H1 (cell line): ENCODE measurements at regions not wholly inside any gene's neighbourhood (a gene's known extent, or its start where the extent isn't known, plus 50 kb on each side); places are given as distances from the start of the nearest gene placed in this dataset.

Experiments used
- CTCF ChIA-PET: fragments of 300-600 bp; sonication (Branson Sonifier 250); formaldehyde crosslinking; loops from one replicate; lab custom pipeline; 2021; ENCODE audit not compliant: partially characterized antibody; lab: Charles Lee
- POLR2A ChIA-PET: fragments of 300-600 bp; sonication (Branson Sonifier 250); formaldehyde crosslinking; loops from one replicate; lab custom pipeline; 2021; ENCODE audit warnings: inconsistent platforms; ENCODE audit not compliant: partially characterized antibody; lab: Charles Lee
- DNase-seq, 2 experiments: peaks; one replicate each; pipeline versions ENCODE4 v3.0.0 to v3.0.0-alpha.2; 2010 to 2022; ENCODE audit warnings: low spot score in 2 of 2, low read depth in 1 of 2, mixed read lengths in 1 of 2
- FAIRE-seq: peaks from 2 replicates; lab custom pipeline; 2011; peaks lifted over from hg19 to GRCh38; lab: Jason Lieb, UNC
- H2AFZ ChIP-seq: 2 replicates; pipeline ENCODE4 v1.8.1; 2012; ENCODE audit warnings: low read length, inconsistent platforms
- H2AK5ac ChIP-seq: 2 replicates; pipeline ENCODE4 v1.6.1; 2013; ENCODE audit warnings: low read depth, low read length
- H2BK120ac ChIP-seq: replicated peaks from 2 replicates; pipeline ENCODE3; 2013; ENCODE audit warnings: low read depth, low read length, inconsistent platforms
- H2BK12ac ChIP-seq: 2 replicates; pipeline ENCODE4 v1.6.1; 2013; ENCODE audit warnings: low read depth, low read length
- H2BK15ac ChIP-seq: 2 replicates; pipeline ENCODE4 v1.6.1; 2013; ENCODE audit warnings: low read length
- H2BK20ac ChIP-seq: 2 replicates; pipeline ENCODE4 v1.6.1; 2013; ENCODE audit warnings: low read length
- H2BK5ac ChIP-seq: 2 replicates; pipeline ENCODE4 v1.6.1; 2013; ENCODE audit warnings: low read depth, low read length
- H3K14ac ChIP-seq: 2 replicates; pipeline ENCODE4 v1.6.1; 2013; ENCODE audit warnings: inconsistent platforms; ENCODE audit not compliant: insufficient read length
- H3K18ac ChIP-seq: 2 replicates; pipeline ENCODE4 v1.6.1; 2013; ENCODE audit warnings: low read length; ENCODE audit errors: extremely low read depth
- H3K23ac ChIP-seq: 2 replicates; pipeline ENCODE4 v1.6.1; 2013; ENCODE audit warnings: inconsistent platforms; ENCODE audit not compliant: insufficient read length
- H3K23me2 ChIP-seq: 2 replicates; pipeline ENCODE4 v1.6.1; 2013; ENCODE audit warnings: low read depth, low read length
- H3K27ac ChIP-seq: 2 replicates; pipeline ENCODE4 v1.6.1; 2011; ENCODE audit warnings: low read depth, low read length, inconsistent platforms
- H3K27me3 ChIP-seq, 4 experiments: replicated peaks in 1 of 4; 1 replicate in 1 of 4; 2 replicates in 3 of 4; pipeline versions ENCODE4 v1.6.1 to v1.8.1; 2011 to 2013; ENCODE audit warnings: low read length in 3 of 4, mild to moderate bottlenecking in 3 of 4, inconsistent platforms in 2 of 4, mixed read lengths in 2 of 4, moderate library complexity in 1 of 4; ENCODE audit not compliant: control insufficient read depth in 3 of 4, insufficient read depth in 3 of 4; ENCODE audit errors: extremely low read depth in 1 of 4
- H3K36me3 ChIP-seq, 4 experiments: 2 replicates each; pipeline versions ENCODE4 v1.6.1 to v1.8.1; 2011 to 2013; ENCODE audit warnings: mild to moderate bottlenecking in 4 of 4, low read length in 3 of 4, moderate library complexity in 2 of 4, control low read depth in 1 of 4, inconsistent platforms in 1 of 4; ENCODE audit not compliant: insufficient read depth in 4 of 4, control insufficient read depth in 2 of 4
- H3K4ac ChIP-seq: replicated peaks from 2 replicates; pipeline ENCODE3; 2013; ENCODE audit warnings: low read length, low read depth, mixed read lengths, inconsistent platforms; ENCODE audit not compliant: insufficient read length
- H3K4me1 ChIP-seq, 4 experiments: replicated peaks in 1 of 4; 1 replicate in 1 of 4; 2 replicates in 3 of 4; pipeline versions ENCODE4 v1.6.1 to v1.8.1; 2011 to 2013; ENCODE audit warnings: low read length in 3 of 4, inconsistent platforms in 2 of 4, mixed read lengths in 1 of 4; ENCODE audit not compliant: insufficient read depth in 4 of 4, control insufficient read depth in 3 of 4
- H3K4me2 ChIP-seq, 2 experiments: 2 replicates each; pipeline versions ENCODE4 v1.6.1 to v1.8.1; 2011 to 2013; ENCODE audit warnings: low read depth in 2 of 2, low read length in 2 of 2, control low read depth in 1 of 2, inconsistent platforms in 1 of 2, mild to moderate bottlenecking in 1 of 2; ENCODE audit not compliant: insufficient read depth in 1 of 2
- H3K4me3 ChIP-seq, 4 experiments: fragments of 200-600, 300-600 bp in 1 of 4; sonication (generic), shearing (Covaris generic), sonication (Bioruptor Twin) in 1 of 4; 2 replicates each; pipeline versions ENCODE4 v1.5.1 to v1.8.1; 2011 to 2016; ENCODE audit warnings: low read length in 4 of 4, low read depth in 3 of 4, control low read depth in 2 of 4, inconsistent platforms in 2 of 4, mild to moderate bottlenecking in 2 of 4, mixed read lengths in 1 of 4, moderate library complexity in 1 of 4; ENCODE audit not compliant: insufficient read depth in 2 of 4; ENCODE audit errors: extremely low read depth in 1 of 4
- H3K56ac ChIP-seq: replicated peaks from 2 replicates; pipeline ENCODE3; 2013; ENCODE audit warnings: low read depth, mild to moderate bottlenecking, mixed read lengths, low read length, inconsistent platforms; ENCODE audit not compliant: insufficient read length
- H3K79me1 ChIP-seq: 2 replicates; pipeline ENCODE4 v1.6.1; 2013; ENCODE audit warnings: low read depth, low read length, control low read depth
- H3K79me2 ChIP-seq, 2 experiments: 2 replicates each; pipeline versions ENCODE4 v1.6.1 to v1.8.1; 2012 to 2013; ENCODE audit warnings: low read length in 2 of 2, mild to moderate bottlenecking in 2 of 2, inconsistent platforms in 1 of 2; ENCODE audit not compliant: insufficient read depth in 2 of 2, control insufficient read depth in 1 of 2
- H3K9ac ChIP-seq, 4 experiments: replicated peaks in 1 of 4; 1 replicate in 1 of 4; 2 replicates in 3 of 4; pipeline versions ENCODE4 v1.6.1 to v1.8.1; 2011 to 2013; ENCODE audit warnings: low read depth in 3 of 4, low read length in 3 of 4, control low read depth in 2 of 4, mild to moderate bottlenecking in 2 of 4, moderate library complexity in 2 of 4, inconsistent platforms in 1 of 4; ENCODE audit errors: extremely low read depth in 1 of 4
- H3K9me3 ChIP-seq, 2 experiments: 2 replicates each; pipeline versions ENCODE4 v1.6.1 to v1.8.1; 2012 to 2013; ENCODE audit warnings: mild to moderate bottlenecking in 2 of 2, moderate library complexity in 2 of 2, control low read depth in 1 of 2, inconsistent platforms in 1 of 2, low read depth in 1 of 2, low read length in 1 of 2, mixed read lengths in 1 of 2; ENCODE audit not compliant: insufficient read depth in 2 of 2
- H4K20me1 ChIP-seq, 2 experiments: replicated peaks in 1 of 2; 2 replicates each; pipeline versions ENCODE3 to v1.8.1; 2011 to 2013; ENCODE audit warnings: inconsistent platforms in 2 of 2, low read length in 2 of 2, mild to moderate bottlenecking in 1 of 2; ENCODE audit not compliant: insufficient read depth in 2 of 2, control insufficient read depth in 1 of 2
- H4K5ac ChIP-seq: 2 replicates; pipeline ENCODE4 v1.6.1; 2013; ENCODE audit warnings: low read length, low read depth, mixed read lengths, inconsistent platforms; ENCODE audit not compliant: insufficient read length
- H4K8ac ChIP-seq: 2 replicates; pipeline ENCODE4 v1.8.0; 2013; ENCODE audit warnings: mild to moderate bottlenecking, moderate library complexity, low read length, inconsistent platforms; ENCODE audit not compliant: insufficient read depth; ENCODE audit errors: extremely low read depth
- H4K91ac ChIP-seq: replicated peaks from 2 replicates; pipeline ENCODE3; 2013; ENCODE audit warnings: low read length, mixed read lengths, inconsistent platforms; ENCODE audit not compliant: insufficient read length
- ASH2L ChIP-seq: fragments of 200-600, 300-600 bp; sonication (generic); IDR thresholded peaks from one replicate; pipeline ENCODE4 v1.7.1; 2017; ENCODE audit warnings: low read length
- BACH1 ChIP-seq: IDR thresholded peaks from 2 replicates; pipeline ENCODE4 v1.6.1; 2012; ENCODE audit warnings: low read length, improper control_type of control experiment
- CBX5 ChIP-seq: fragments of 300-800, 300-1000 bp; sonication (generic); IDR thresholded peaks from 2 replicates; pipeline ENCODE4 v1.7.1; 2016; ENCODE audit warnings: antibody characterized with exemption, low read length, low read depth
- KDM1A ChIP-seq: fragments of 200-600, 300-600 bp; sonication (generic); IDR thresholded peaks from 2 replicates; pipeline ENCODE4 v1.7.1; 2016; ENCODE audit warnings: mild to moderate bottlenecking, low read length, borderline replicate concordance
- KDM5A ChIP-seq: fragments of 200-600 bp; IDR thresholded peaks from 2 replicates; pipeline ENCODE4 v1.7.1; 2012; ENCODE audit warnings: mild to moderate bottlenecking, low read length, inconsistent platforms, mixed read lengths
- NANOG ChIP-seq: IDR thresholded peaks from 2 replicates; pipeline ENCODE4 v1.6.1; 2011; ENCODE audit warnings: low read length, low read depth, mild to moderate bottlenecking, inconsistent platforms; ENCODE audit not compliant: insufficient read depth, poor library complexity, severe bottlenecking
- POU5F1 ChIP-seq: IDR thresholded peaks from 2 replicates; pipeline ENCODE4 v1.6.1; 2011; ENCODE audit warnings: low read depth, mild to moderate bottlenecking, low read length, moderate library complexity
- TAF7 ChIP-seq: optimal IDR thresholded peaks from 2 replicates; pipeline ENCODE3; 2011; ENCODE audit warnings: low read depth, mild to moderate bottlenecking, inconsistent platforms, low read length, moderate library complexity, borderline replicate concordance
- ZNF274 ChIP-seq: IDR thresholded peaks from 2 replicates; pipeline ENCODE4 v1.7.0; 2012; ENCODE audit warnings: low read length, borderline replicate concordance; ENCODE audit errors: extremely low read depth

GRCh38 chr4:178689926-178690325, 1247.7 kb upstream of the AGA start:
- Histone ChIP-seq H3K27ac (no peak overlapping the region), H4K91ac (no peak overlapping the region), H3K56ac (peak overlapping the region; percentile 39), H3K79me2 (no peaks in the 10 kb centered on the region), H2BK12ac (no peak overlapping the region), H3K9me3 (no peaks in the 10 kb centered on the region), H3K9ac (no peak overlapping the region), H4K5ac (no peak overlapping the region), H3K4me3 (no peak overlapping the region), H3K4ac (no peak overlapping the region), H3K18ac (no peak overlapping the region), H3K23ac (no peak overlapping the region), H3K4me2 (no peak overlapping the region), H3K4me1 (no peaks in the 10 kb centered on the region), H2BK5ac (no peak overlapping the region), H2BK15ac (no peak overlapping the region), H4K8ac (no peak overlapping the region), H3K14ac (no peak overlapping the region), H2AK5ac (no peak overlapping the region), H3K23me2 (no peaks in the 10 kb centered on the region; the same call in 1 of the 2 replicates), H2AFZ (no peak overlapping the region; the same call in 1 of the 2 replicates), H2BK120ac (no peak overlapping the region), H4K20me1 (no peaks in the 10 kb centered on the region), H2BK20ac (no peak overlapping the region), H3K27me3 (no peaks in the 10 kb centered on the region), H3K79me1 (no peaks in the 10 kb centered on the region), H3K36me3 (no peaks in the 10 kb centered on the region)
- ChIA-PET POLR2A (no interaction called here), CTCF (interaction anchor here (0.6 to 0.7 kb wide), 2 partner anchors 31 to 91 kb away, joined by 4 read pairs; no protein-coding TSS in a partner anchor)
- DNase-seq = no peak
- FAIRE-seq = no peak
- TF ChIP-seq NANOG (no peak), KDM5A (no peak), CBX5 (no peak), TAF7 (no peak), BACH1 (no peak), POU5F1 (no peak), ASH2L (no peak), KDM1A (no peak), ZNF274 (no peak)
